GM12891 (cell line): ENCODE measurements at regions not wholly inside any gene's neighbourhood (a gene's known extent, or its start where the extent isn't known, plus 50 kb on each side); places are given as distances from the start of the nearest gene placed in this dataset.

Experiments
- PAX5 ChIP-seq: IDR thresholded peaks from 2 replicates; pipeline ENCODE4 v1.6.1; 2011; ENCODE audit warnings: low read length, moderate library complexity, mild to moderate bottlenecking; ENCODE audit not compliant: insufficient read depth, severe bottlenecking
- POLR2A ChIP-seq: IDR thresholded peaks from 2 replicates; pipeline ENCODE4 v1.6.1; 2011; ENCODE audit warnings: low read depth, low read length, control low read depth
- POLR2AphosphoS5 ChIP-seq: IDR thresholded peaks from 2 replicates; pipeline ENCODE4 v1.6.1; 2011; ENCODE audit warnings: low read depth, low read length, control low read depth
- POU2F2 ChIP-seq: IDR thresholded peaks from 2 replicates; pipeline ENCODE4 v1.6.1; 2011; ENCODE audit warnings: low read depth, mild to moderate bottlenecking, control low read depth, low read length, moderate library complexity
- TAF1 ChIP-seq: IDR thresholded peaks from 2 replicates; pipeline ENCODE4 v1.6.1; 2011; ENCODE audit warnings: low read depth, low read length, control low read depth

- no peak for TF ChIP-seq POLR2AphosphoS5
- no peak for TF ChIP-seq POLR2A
- no peak for TF ChIP-seq POU2F2
- TF ChIP-seq TAF1, result no peak
- TF ChIP-seq PAX5, result no peak
Observed at GRCh38 chr1:187763976-187764375, 935.2 kb downstream of the PLA2G4A start.
